ENCODE measurements at regions not wholly inside any gene's neighbourhood (a gene's known extent, or its start where the extent isn't known, plus 50 kb on each side); places are given as distances from the start of the nearest gene placed in this dataset.

DNA sequence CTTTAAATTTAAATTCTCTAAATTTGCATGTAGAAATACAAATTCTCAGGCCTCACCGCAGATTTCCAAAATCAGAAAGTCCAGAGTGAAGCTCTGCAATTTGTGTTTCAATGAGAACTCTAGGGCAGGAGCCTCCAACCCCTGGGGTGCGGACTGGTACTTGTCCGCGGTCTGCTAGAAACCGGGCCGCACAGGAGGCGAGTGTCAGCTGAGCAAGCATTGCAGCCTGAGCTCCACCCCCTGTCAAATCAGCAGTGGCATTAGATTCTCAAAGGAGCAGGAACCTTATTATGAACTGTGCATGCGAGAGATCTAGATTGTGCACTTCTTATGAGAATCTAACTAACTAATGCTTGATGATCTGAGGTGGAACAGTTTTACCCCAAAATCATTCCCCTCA lies 203.0 kb upstream of the PCSK2 start:
- no peak for FAIRE-seq

DNA sequence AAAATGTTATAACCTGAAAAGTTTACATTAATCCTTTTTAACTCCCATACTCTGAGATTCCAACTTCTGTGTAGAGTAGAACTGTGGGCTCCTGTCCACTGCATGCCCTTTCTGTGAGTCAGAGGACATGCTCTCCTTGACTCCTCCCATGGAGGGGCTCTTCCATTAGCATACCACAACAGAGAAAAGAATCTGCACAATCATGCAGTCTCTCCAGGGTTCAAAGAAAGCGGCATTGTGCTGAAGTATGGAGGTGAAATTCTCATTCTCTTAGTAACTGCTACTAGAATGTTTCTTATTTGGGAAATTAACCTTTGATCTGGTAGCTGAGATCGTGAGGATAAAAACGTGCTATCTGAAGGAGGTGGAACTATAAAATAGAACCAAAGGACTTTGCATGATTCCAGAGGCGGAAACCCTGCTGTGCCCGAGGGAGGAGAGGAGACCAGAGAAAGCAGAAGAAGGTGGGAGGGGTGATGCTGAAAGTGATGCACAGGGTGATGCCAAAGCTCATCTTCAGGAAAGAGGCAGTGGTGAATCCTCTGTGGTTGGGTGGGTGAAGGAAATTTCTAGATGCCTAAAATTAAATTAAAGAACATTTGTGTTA lies 202.2 kb upstream of the PCSK2 start:
- no peak for FAIRE-seq

DNA sequence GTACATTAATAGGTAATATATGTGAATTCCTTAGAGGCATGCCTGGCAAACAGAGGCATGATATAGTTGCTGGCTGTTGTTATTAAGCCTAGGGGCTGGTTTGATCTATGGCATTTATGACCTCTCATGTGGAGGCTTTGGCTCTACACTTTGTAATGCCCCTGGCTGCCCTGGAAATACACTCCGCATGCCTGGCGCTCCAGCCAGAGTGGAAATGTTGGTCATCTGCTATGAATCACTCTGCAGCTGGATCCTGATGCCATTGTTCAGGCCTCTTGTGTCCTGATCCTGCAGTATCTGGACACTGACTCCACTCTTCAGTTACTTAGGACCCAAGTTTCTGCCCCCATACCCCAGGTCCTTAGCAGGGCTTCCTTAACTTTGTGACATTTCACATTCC lies 200.5 kb upstream of the PCSK2 start:
- no peak for FAIRE-seq

DNA sequence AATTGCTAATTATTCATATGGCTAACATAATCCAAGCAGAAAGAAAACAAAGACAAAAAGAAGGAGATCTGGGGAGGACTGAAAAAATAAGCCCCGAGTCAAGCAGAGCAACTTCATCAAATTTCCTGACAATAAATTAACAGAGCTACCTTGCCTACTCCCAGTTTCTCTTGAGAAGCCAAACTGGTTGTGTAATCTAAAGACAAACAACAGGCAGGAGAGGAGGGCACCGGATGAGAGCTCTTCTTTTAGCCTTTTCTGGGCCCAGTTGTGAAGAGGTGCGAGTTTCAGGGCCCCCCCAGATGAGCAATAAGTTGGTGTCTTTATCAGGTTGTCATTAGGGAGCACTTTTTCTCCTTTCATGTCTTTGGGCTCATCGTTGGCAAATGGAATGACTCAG lies 197.1 kb upstream of the PCSK2 start:
- no peak for FAIRE-seq

DNA sequence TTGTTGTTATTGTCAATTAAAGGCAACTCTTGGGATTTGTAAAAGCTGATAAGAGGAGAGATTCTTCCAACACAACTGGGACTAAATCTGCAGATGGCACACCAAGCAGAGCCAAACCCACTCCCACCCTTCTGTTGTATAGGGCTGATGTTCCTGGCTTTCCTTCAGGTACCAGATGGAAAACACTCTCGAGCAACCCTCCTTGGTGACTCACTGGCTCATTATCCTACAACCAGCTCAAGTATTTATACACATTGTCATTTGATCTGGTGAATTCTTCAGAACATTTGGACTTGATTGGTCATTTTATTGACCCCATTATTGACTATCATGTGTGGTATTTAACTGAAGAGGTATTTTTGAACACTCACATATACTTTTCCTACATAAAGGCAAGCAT lies 190.3 kb upstream of the PCSK2 start:
- no peak for FAIRE-seq

DNA sequence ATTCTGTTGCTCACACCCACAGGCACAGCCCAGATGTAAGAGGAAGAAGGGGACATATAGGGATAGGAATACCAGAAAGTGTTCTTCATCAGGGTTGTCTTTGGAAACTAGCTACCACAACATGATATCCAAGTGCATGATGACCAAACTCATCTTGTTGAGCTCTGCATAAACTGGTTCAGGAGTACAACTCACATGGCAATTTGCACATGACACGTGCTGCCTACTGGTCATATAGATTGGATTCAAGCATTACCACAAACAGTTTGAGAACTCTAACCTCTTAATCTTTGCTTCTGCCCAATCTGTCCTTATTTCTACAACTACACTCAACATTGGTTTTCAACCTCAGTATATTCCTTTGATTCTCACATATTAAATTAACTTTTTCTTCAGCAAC lies 184.7 kb upstream of the PCSK2 start:
- no peak for FAIRE-seq

DNA sequence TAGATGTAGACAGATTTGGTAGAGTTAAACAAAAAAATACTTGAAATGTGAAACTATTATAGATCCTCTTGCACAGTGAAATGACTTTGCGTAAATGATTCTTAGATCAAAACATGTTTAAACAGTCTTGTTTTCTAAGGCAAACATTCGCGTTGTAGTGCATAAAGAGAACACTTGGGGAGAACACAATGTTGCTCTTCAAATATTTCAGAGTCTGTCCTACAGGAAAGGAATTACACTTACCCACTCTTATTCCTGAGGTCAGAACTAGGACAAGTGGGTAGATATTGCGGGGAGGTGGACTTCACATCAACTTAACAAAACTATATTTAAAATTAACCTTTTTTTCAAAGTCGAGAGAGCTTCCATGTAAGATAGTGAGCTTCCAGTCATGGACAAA lies 183.5 kb upstream of the PCSK2 start:
- FAIRE-seq: no peak

DNA sequence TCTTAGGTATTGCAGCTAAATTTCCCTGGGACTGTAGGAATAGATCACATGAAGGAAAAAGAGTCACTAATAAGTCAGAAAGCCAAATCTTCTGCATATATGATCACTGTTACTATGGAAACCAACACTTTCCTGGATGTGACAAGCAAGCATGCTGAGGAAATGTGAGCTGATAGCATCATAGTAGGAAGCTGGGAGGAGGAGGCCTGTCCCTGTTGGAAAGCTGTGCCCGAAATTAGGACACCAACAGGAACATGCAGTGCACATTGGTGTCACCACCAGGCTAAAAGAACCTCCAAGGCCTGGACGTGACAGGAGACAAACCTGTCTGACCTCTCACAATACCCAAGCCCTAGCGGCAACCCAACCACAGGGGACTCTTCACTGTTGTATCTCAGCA lies 181.9 kb upstream of the PCSK2 start:
- FAIRE-seq: no peak

DNA sequence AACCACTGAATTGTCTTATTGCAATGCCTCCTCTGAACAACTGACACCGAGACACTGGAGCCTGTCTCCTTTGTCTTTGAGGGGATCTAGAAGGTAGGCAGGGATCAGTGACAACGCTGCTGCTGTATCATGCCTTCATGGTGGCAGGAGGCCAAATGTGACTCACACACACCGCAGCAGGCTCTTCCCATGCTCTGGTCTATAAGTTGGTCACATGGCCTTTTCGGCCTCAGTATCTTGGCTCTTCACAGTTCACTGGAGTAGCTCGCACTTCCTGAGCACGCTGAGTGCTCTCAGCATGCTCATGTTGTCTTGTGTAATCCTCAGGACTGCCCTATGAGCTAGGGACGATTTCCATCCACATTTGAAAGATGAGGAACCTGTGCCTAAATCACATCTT lies 167.4 kb upstream of the PCSK2 start:
- FAIRE-seq: no peak

DNA sequence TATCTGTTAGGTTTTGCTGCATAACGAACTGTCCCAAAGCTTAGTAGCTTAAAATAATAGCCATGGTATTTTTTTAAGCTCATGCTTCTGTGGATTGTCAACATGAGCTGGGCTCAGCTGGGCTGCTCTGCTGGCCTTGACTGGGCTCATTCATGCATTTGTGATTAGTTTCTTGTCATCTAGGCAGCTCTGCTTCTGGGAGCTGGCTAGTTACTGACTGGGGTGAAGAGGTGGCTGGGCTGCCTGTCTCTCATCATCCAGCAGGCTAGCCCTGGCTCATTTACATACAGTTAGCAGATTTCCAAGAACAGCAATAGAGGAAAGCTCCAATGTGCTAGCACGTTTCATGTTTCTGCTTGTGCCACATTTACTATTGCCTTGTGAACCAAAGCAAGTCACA lies 165.1 kb upstream of the PCSK2 start:
- no peak for FAIRE-seq

DNA sequence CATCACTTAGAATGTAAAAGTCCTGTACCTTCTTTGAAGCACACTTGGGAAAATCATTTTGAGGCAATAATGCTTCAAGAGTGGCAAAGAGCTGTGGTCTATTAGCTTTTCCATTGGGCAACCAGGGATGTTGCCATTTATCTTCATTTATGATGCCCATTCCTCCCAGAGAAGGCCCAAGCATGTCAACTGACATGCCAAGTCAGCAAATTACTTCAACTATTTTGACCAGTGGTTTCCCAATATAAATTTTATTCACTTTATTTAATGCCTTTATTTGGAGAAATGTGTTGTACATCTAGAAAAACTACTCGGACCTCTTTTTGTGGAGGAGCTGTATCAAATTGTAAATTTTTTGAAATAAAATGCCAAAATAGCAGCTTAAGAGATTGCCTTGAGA lies 164.1 kb upstream of the PCSK2 start:
- no peak for FAIRE-seq

DNA sequence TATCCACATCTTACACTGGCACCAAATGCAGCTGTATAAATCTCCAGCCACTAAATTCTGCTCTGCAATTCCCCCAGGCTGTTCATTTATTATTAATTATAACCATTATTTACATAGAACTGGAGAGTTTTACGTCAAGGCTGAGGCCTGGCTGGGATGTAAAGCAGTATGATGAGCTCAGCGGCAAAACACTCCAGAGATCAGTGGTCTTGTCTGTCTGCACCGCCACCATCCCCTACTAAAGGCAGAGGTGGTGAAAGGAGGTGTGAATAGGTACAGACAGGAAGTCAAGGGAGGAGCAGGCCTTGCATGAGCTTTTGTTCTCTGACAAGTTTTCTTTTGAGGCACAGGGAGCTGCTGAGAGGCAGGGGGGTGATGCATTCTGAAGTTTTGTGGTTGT lies 159.9 kb upstream of the PCSK2 start:
- no peak for FAIRE-seq

DNA sequence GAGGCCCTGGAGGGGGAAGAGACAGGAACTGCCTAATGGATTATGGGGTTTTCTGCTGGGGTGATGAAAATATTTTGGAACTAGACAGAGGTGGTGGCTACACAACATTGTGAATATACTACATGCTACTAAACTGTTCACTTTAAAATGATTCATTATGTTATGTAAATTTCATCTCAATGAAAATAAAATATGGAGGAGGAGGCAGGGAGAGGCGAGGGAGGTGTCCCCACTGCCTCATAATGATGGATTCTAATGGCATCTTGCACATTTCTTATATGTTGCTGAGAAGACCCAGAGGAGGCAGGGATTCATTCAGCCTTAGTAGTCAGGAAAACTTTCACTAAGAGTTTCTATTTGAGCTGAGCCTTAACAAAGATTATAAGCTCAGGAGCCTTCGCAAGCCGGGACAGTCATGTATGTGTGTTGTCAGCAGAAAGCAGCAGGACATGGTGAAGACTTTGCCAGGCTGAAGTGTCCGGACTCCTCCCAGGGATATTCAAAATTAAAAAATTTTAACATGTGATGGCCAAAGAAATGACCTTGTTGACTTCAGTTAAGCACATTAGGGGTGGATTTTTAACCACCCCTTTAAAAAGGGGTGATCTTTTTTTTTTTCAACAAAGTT lies 158.6 kb upstream of the PCSK2 start:
- FAIRE-seq: no peak

DNA sequence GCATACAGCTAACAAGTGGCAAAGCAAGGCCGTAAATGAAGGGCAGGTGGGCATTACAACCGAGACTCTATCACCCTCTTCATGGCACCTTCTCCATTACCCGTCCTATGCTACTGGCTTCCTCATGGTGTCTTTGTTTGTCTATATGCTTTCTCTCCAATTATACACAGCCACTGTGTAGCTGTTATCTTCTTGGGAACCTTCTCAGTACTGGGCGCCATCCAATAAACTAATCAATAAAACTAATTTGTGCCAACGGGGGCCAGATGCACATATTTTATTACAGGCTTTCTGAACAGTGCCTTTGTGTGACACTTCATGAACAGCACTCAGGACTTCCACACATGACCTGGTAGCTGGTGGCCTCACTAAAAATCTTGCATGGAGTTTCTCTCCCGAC lies 149.8 kb upstream of the PCSK2 start:
- FAIRE-seq: no peak

DNA sequence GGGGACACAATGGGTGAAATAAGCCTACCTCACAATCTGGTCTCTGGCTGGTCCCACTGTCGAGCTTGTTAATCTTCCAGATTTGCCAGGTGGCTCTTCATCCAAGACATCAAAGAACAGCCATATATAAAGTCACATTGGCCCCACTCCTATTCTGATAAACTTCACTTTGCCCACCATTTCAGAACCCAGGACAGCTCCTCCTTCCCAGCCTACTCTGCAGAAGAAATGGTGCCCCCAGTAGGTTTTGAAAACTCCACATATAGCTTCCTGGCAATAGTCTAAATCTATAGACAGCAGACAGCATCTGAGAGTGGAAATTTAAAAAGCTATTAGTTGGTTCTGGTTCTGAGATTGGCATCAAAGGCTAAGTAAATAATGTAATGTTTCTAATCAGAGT lies 143.1 kb upstream of the PCSK2 start:
- FAIRE-seq: no peak

DNA sequence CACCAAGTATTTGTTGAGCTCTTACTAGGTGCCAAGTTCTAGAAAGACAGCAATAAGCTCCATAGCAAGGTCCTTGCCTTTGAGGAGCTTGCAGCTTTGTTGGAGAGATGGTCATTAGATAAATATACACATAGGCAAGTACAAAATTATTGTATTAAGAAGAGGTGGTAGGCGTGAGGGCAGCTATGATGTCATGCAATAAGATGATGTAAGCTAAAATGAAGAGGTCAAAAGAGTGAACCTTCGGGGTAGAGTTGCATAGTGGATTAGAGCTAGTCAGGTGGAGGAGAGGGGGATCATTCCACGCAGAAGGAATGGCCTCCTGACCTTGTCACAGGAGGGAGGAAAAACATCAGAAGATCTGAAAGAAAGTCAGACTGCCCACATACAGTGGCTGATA lies 141.9 kb upstream of the PCSK2 start:
- no peak for FAIRE-seq

DNA sequence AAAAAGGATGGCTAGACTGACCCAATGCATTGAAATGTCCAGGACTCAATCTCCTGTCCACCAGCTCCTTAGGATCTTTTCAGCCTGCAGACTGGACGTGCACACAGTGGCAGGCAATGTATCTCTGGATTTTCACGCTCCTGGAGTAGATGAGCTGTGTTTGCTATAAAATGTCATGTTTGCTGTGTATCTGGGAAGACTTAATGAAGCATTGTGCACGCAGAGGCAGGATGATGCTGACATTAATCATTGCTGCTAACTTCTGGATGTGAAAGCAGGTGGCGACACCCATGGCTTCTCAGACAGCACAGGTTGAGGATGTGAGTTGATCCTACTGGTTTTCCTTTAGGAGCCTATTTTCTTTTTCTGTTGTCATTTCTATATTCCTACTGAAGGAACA lies 133.1 kb upstream of the PCSK2 start:
- no peak for FAIRE-seq

DNA sequence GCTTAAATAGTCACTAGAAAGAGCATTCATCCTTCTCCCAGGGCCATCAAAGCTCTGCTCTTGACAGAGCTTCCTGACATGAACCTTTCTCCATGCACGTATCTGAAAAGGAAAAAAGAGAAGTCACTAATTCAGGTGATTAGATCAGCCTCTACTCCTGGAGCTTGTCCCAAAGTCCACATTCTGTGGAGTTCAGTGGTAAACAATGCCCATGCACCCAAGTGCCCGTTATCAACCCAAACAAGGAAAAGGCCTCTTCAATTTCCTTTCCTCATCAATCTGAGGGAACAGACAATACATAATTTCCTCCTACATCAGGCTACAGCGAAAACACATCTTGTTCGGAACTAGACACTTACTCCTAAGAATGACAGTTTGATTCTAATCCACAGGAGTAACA lies 129.2 kb upstream of the PCSK2 start:
- FAIRE-seq: no peak

DNA sequence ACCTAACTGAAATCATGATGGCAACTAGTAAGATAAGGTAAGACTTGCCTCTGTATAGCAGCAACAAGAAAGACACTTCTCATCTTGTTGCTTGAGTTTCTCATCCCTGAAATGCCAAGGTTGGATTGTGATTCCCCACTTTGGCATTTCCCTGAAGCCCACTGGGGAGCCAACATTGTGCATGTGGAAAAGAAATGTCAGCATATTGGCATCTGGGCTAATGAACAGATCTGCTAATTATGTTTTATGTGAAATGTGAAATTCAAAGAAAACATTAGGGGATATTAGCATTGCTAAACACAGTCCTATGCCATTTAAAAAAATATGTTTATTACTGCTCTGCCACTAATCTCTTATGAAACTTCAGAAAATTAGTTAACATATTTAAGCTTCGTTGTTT lies 126.3 kb upstream of the PCSK2 start:
- no peak for FAIRE-seq

DNA sequence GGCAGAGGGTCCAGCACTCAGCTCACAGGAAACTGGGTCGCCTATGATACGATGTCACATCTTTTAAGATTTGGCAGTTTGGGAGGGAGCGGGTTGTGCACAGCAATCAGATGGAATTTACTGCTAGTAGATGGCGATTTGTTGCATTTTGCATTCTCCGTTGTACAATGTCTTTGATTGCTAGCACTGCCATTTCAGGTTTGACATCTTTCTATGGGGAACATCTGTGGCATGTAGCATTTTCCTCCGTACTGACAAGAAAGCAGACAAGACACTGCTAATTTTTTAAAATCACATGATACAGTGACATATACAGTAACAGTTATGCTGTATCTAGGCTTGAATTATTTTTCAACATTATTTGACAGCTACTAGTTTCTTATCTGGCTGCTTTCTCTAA lies 119.7 kb upstream of the PCSK2 start:
- no peak for FAIRE-seq

DNA sequence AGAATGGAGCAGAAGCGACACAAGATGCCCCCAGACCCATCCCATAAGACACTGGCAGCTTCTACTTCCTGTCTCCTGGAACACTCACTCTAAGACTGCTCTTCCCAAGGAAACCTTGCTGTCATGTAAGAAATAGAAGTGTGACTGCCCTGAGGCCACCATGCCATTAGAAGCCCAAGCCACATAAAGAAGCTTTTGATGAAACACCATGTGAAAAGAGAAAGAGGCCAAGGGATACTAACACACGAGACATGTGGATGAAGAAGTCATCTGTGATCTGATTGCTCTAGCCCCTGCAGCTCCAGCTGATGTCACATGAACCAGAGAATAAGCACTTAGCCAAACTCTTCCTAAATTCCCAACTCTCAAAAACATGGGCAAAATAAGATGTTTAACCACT lies 117.9 kb upstream of the PCSK2 start:
- FAIRE-seq: no peak

DNA sequence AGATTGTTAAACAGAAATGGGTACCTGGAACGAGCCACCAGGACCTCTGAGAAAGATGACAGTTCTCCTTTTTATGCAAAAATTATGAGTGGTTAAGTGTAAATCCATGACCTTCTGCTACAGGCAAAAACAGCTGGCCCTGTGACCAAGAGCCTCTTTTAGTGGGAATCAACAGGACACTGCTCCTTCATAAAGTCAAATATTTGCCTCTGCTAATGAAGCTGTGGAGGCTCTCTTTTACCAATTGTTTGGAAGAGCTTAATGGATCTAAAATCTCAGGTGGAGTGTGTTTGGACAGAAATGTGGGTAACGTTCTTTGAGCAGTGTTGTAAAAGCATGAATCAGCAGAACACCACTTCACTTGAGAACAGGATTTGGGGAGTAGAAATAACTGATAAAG lies 117.5 kb upstream of the PCSK2 start:
- FAIRE-seq: no peak

DNA sequence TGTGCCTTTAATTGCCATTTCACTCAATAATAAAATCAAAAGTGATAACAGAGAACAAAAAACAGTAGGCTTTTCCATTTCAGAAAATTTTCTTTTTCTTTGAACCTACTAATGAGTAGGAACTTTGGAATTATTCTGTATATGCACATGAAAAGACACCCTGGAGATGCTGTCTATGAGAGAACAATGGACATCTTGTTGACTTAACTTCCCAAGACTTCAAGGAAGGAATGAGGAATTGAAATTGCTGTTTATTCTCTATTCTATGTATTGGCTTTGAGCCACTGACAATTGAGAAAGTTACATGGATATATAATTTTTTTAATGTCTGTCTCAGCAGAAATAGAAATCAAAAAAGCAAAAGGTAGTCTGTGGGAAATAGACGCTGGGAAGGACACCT lies 98.6 kb upstream of the PCSK2 start:
- no peak for FAIRE-seq

DNA sequence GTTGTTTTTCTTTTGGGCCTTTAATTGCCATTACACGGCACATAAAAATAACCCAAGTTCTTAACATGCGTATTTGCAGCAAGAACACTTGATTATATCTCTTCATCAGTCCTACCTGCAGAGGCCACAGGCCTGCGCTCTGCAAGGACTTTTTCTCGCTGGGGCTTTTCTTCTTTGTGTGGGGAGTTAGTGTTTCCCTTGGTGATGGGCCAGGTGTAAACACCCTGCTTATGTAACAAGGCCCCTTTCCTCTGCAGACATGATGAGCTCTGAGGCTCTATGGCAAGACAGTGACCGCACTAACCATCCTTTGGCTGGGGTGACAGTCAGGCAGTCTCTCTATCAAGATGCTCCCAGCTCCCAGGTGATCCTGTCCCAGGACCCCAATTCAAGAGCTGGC lies 97.8 kb upstream of the PCSK2 start:
- no peak for FAIRE-seq

DNA sequence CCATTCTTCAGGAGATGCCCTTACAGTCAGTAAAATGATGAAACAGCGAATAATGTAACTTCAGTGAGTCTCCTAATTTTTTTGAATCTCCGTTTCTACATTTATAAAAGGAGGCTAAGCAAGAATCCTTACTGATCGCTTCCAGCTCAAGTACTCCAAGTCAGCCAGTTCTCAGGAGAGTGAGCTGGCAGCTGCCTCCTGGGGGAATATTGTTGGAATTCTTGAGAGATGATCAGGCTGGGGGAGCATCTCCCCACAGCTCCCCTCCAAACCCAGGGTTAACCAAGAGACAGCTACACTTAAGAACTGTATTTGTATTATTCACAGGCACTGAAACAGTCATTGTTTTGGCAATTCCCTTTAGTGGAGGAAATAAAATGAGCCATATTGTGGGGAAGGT lies 89.1 kb upstream of the PCSK2 start:
- FAIRE-seq: no peak

DNA sequence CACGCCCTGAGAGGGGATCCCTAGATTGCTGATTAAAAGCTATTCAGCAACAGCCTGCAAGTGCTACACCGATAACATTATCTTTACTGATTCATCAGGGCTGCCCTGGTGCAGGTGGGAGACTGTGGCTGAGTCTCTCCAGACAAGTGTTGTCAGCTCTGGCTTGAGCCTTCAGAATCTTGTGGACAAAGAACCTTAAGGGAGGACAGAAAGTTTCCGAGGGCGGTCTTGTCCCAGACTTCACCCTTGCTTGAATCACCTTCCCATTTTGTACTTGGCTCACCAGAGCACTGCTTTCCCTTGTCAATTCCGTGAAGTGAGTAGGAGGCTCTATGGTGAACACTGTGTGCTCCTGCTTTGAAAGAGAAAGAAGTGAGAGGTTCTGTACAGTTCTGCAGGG lies 88.6 kb upstream of the PCSK2 start:
- no peak for FAIRE-seq
